K562 (cell line): ENCODE measurements at regions not wholly inside any gene's neighbourhood (a gene's known extent, or its start where the extent isn't known, plus 50 kb on each side); places are given as distances from the start of the nearest gene placed in this dataset.

Source experiments
- CREB1 ChIP-seq, 2 experiments: sonication (generic) in 1 of 2; formaldehyde crosslinking in 1 of 2; IDR thresholded peaks; 2 replicates each; pipeline versions ENCODE4 v1.6.1 to v1.8.0; 2012 to 2022; ENCODE audit warnings: inconsistent platforms in 1 of 2, mild to moderate bottlenecking in 1 of 2, missing genetic modification reagents in 1 of 2, moderate library complexity in 1 of 2
- CTCF ChIP-seq, 3 experiments: IDR thresholded peaks in 2 of 3; conservative IDR thresholded peaks in 1 of 3; 2 replicates each; pipeline ENCODE4 v1.5.1; 2011 to 2012; ENCODE audit warnings: low read length in 3 of 3, mild to moderate bottlenecking in 3 of 3, control low read depth in 2 of 3, improper control_type of control experiment in 1 of 3, inconsistent platforms in 1 of 3, low read depth in 1 of 3, mixed read lengths in 1 of 3, moderate library complexity in 1 of 3; ENCODE audit not compliant: insufficient read depth in 2 of 3
- MAZ ChIP-seq, 2 experiments: fragments of 450-650 bp in 1 of 2; sonication (generic) in 1 of 2; formaldehyde crosslinking; IDR thresholded peaks in 1 of 2; conservative IDR thresholded peaks in 1 of 2; 2 replicates each; pipeline versions ENCODE4 v1.4.0 to v1.5.0; 2020; ENCODE audit warnings: mild to moderate bottlenecking in 1 of 2, missing genetic modification reagents in 1 of 2
- ZNF384 ChIP-seq: IDR thresholded peaks from 2 replicates; pipeline ENCODE4 v1.6.1; 2012; ENCODE audit warnings: low read depth, low read length, improper control_type of control experiment

- no peak for TF ChIP-seq ZNF384
- TF ChIP-seq CTCF (IDR thresholded peaks at IDR 0.05 in 2 of 3, conservative IDR thresholded peaks at IDR 0.05 in 1 of 3; ENCODE audit: insufficient read depth in 2 of 3, low read depth in 1 of 3, low read length in 3 of 3) = no peak
- TF ChIP-seq MAZ (CRISPR knock-in tag; conservative IDR thresholded peaks at IDR 0.05 in 1 of 2, IDR thresholded peaks at IDR 0.05 in 1 of 2) = no peak
- TF ChIP-seq CREB1 (IDR thresholded peaks at IDR 0.05) = no peak
- no peak for TF ChIP-seq CREB1 (CRISPR knock-in tag; IDR thresholded peaks at IDR 0.05)
Observed at GRCh38 chr21:23694390-23694789, 1912.9 kb downstream of the MRPL39 start.
